ENCODE measurements at regions not wholly inside any gene's neighbourhood (a gene's known extent, or its start where the extent isn't known, plus 50 kb on each side); places are given as distances from the start of the nearest gene placed in this dataset.

DNA sequence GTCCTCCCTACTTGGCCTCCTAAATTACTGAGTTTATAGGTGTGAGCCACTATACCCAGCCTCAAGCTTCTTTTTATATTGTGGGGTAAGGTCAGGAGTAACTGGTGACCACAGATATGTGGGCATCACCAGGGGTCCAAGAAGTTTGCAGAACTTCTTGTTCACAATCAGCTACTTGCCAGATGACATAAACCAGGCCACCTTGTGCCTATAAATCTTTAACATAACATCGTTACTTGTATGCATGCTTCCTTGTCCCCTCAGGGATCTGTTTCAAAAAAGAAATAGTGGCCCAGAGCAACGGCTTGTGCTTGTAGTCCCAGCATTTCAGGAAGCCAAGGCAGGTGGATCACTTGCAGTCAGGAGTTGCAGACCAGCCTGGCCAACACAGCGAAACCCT is 115.1 kb upstream of the FAM174B start:
- Histone ChIP-seq H3K4me2 (ENCODE audit: low read depth, low read length, poor library complexity, severe bottlenecking) (no peak overlapping the region), H3K9me2 (replicated peaks; ENCODE audit: insufficient read depth, low read length) (no peaks in the 10 kb centered on the region), H4K20me1 (ENCODE audit: low read depth, low read length) (no peaks in the 10 kb centered on the region), H3K79me2 (ENCODE audit: insufficient read depth, low read length) (no peaks in the 10 kb centered on the region), H3K9me3 (ENCODE audit: insufficient read depth, low read length) (no peaks in the 10 kb centered on the region), H3K27ac (ENCODE audit: low read depth, low read length) (no peak overlapping the region), H3K36me3 (ENCODE audit: low read length) (no peaks in the 10 kb centered on the region), H3K27me3 (ENCODE audit: low read length) (no peaks in the 10 kb centered on the region), H3K4me3 (ENCODE audit: insufficient read depth, low read length, poor library complexity, severe bottlenecking) (no peak overlapping the region), H2AFZ (ENCODE audit: low read depth, low read length, severe bottlenecking) (no peak overlapping the region), H3F3A (ENCODE audit: insufficient read depth) (no peaks in the 10 kb centered on the region), H3K9ac (ENCODE audit: low read length) (no peak overlapping the region)
- no peak for TF ChIP-seq CTCF (IDR thresholded peaks at IDR 0.05; ENCODE audit: insufficient read depth, low read length, poor library complexity, severe bottlenecking)
- TF ChIP-seq EZH2phosphoT487 (conservative IDR thresholded peaks at IDR 0.05; ENCODE audit: low read length): no peak

DNA sequence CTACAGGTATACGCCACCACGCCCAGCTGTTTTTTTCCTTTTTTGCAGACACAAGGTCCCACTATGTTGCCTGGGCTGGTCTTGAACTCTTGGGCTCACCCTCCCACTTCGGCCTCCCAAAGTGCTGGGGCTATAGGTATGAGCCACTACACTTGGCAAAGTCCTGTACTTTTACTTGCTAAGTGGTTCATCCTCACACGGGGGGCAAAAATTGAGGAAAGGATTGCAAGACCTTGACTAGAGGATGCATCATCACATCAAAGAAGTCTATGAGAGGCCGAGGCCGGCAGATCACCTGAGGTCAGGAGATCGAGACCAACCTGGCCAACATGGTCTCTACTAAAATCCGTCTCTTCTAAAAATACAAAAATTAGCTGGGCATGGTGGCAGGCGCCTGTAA is 116.5 kb upstream of the FAM174B start:
- TF ChIP-seq CTCF (IDR thresholded peaks at IDR 0.05; ENCODE audit: insufficient read depth, low read length, poor library complexity, severe bottlenecking) (no peak), EZH2phosphoT487 (conservative IDR thresholded peaks at IDR 0.05; ENCODE audit: low read length) (no peak)
- no peaks in the 10 kb centered on the region for H3K27me3 ChIP-seq (ENCODE audit: low read length)
- H2AFZ ChIP-seq (ENCODE audit: low read depth, low read length, severe bottlenecking): no peak overlapping the region
- no peak overlapping the region for H3K27ac ChIP-seq (ENCODE audit: low read depth, low read length)
- H3K79me2 ChIP-seq (ENCODE audit: insufficient read depth, low read length): no peaks in the 10 kb centered on the region
- H3F3A ChIP-seq (ENCODE audit: insufficient read depth): no peaks in the 10 kb centered on the region
- H4K20me1 ChIP-seq (ENCODE audit: low read depth, low read length): no peaks in the 10 kb centered on the region
- H3K36me3 ChIP-seq (ENCODE audit: low read length): no peaks in the 10 kb centered on the region
- no peaks in the 10 kb centered on the region for H3K9me2 ChIP-seq (replicated peaks; ENCODE audit: insufficient read depth, low read length)
- H3K4me3 ChIP-seq (ENCODE audit: insufficient read depth, low read length, poor library complexity, severe bottlenecking): no peak overlapping the region
- no peak overlapping the region for H3K4me2 ChIP-seq (ENCODE audit: low read depth, low read length, poor library complexity, severe bottlenecking)
- no peak overlapping the region for H3K9ac ChIP-seq (ENCODE audit: low read length)
- H3K9me3 ChIP-seq (ENCODE audit: insufficient read depth, low read length): no peaks in the 10 kb centered on the region

GRCh38 chr15:92772626-92773244 is 117.2 kb upstream of the FAM174B start:
- no peaks in the 10 kb centered on the region for H3K27me3 ChIP-seq (ENCODE audit: low read length)
- no peaks in the 10 kb centered on the region for H3K9me2 ChIP-seq (replicated peaks; ENCODE audit: insufficient read depth, low read length)
- no peak overlapping the region for H3K9ac ChIP-seq (ENCODE audit: low read length)
- no peak overlapping the region for H3K4me3 ChIP-seq (ENCODE audit: insufficient read depth, low read length, poor library complexity, severe bottlenecking)
- no peak overlapping the region for H3K27ac ChIP-seq (ENCODE audit: low read depth, low read length)
- no peaks in the 10 kb centered on the region for H4K20me1 ChIP-seq (ENCODE audit: low read depth, low read length)
- no peaks in the 10 kb centered on the region for H3K36me3 ChIP-seq (ENCODE audit: low read length)
- no peaks in the 10 kb centered on the region for H3K79me2 ChIP-seq (ENCODE audit: insufficient read depth, low read length)
- H3F3A ChIP-seq (ENCODE audit: insufficient read depth): no peaks in the 10 kb centered on the region
- TF ChIP-seq EZH2phosphoT487 (conservative IDR thresholded peaks at IDR 0.05; ENCODE audit: low read length): no peak
- no peak for TF ChIP-seq CTCF (IDR thresholded peaks at IDR 0.05; ENCODE audit: insufficient read depth, low read length, poor library complexity, severe bottlenecking)
- H3K4me2 ChIP-seq (ENCODE audit: low read depth, low read length, poor library complexity, severe bottlenecking): no peak overlapping the region
- H3K9me3 ChIP-seq (ENCODE audit: insufficient read depth, low read length): no peaks in the 10 kb centered on the region
- H2AFZ ChIP-seq (ENCODE audit: low read depth, low read length, severe bottlenecking): no peak overlapping the region

Data from SU-DHL-6 (cell line).